IMR-90 (cell line): ENCODE measurements at regions not wholly inside any gene's neighbourhood (a gene's known extent, or its start where the extent isn't known, plus 50 kb on each side); places are given as distances from the start of the nearest gene placed in this dataset.

Experiments
- ATAC-seq: fragments of 200-7000 bp; cut with Tn5 transposase; 2 replicates; pipeline ENCODE4 v1.9.1; 2020; ENCODE audit warnings: low read depth, mild to moderate bottlenecking, moderate library complexity
- BruUV-seq: library from RNA; stranded (reverse); fragments of 400-500 nt; replicated peaks from 2 replicates; lab custom pipeline; 2021; lab: Mats Ljungman, UMichigan
- CTCF ChIA-PET: fragments of 300-600 bp; formaldehyde crosslinking; extraction: SDS; loops from one replicate; lab custom pipeline; 2021; ENCODE audit warnings: antibody characterized with exemption; lab: Yijun Ruan, JAX
- POLR2A ChIA-PET: fragments of 300-600 bp; sonication (Branson Sonifier 250); formaldehyde crosslinking; loops from one replicate; lab custom pipeline; 2022; ENCODE audit warnings: antibody characterized with exemption; ENCODE audit not compliant: unreplicated experiment; lab: Charles Lee
- DNase-seq: peaks from one replicate; pipeline ENCODE4 v3.0.0; 2013
- H2AFZ ChIP-seq: replicated peaks from 2 replicates; pipeline ENCODE3; 2013; ENCODE audit warnings: low read length, mild to moderate bottlenecking; ENCODE audit not compliant: poor library complexity
- H2AK5ac ChIP-seq: 2 replicates; pipeline ENCODE4 v1.6.1; 2013; ENCODE audit warnings: low read depth, low read length, inconsistent platforms
- H2AK9ac ChIP-seq: replicated peaks from 2 replicates; pipeline ENCODE3; 2013; ENCODE audit warnings: mild to moderate bottlenecking, low read depth, low read length, moderate library complexity; ENCODE audit not compliant: poor library complexity
- H2BK120ac ChIP-seq: 2 replicates; pipeline ENCODE4 v1.6.1; 2013; ENCODE audit warnings: low read depth, low read length, inconsistent platforms
- H2BK15ac ChIP-seq: 3 replicates; pipeline ENCODE4 v1.6.1; 2013; ENCODE audit warnings: low read depth, low read length, inconsistent platforms
- H2BK20ac ChIP-seq: 2 replicates; pipeline ENCODE4 v1.6.1; 2013; ENCODE audit warnings: low read depth, mild to moderate bottlenecking, inconsistent platforms, low read length, moderate library complexity
- H2BK5ac ChIP-seq: 2 replicates; pipeline ENCODE4 v1.6.1; 2013; ENCODE audit warnings: mild to moderate bottlenecking, low read depth, low read length, inconsistent platforms; ENCODE audit not compliant: poor library complexity, severe bottlenecking
- H3K14ac ChIP-seq: replicated peaks from 2 replicates; pipeline ENCODE4 v1.6.1; 2013; ENCODE audit warnings: low read depth, low read length, inconsistent platforms
- H3K18ac ChIP-seq: 2 replicates; pipeline ENCODE4 v1.6.1; 2013; ENCODE audit warnings: low read depth, low read length, control low read depth
- H3K23ac ChIP-seq: 2 replicates; pipeline ENCODE4 v1.6.1; 2013; ENCODE audit warnings: low read depth, low read length, inconsistent platforms
- H3K27ac ChIP-seq: 2 replicates; pipeline ENCODE4 v1.5.1; 2013; ENCODE audit warnings: mild to moderate bottlenecking, control low read depth, low read length; ENCODE audit not compliant: insufficient read depth
- H3K27me3 ChIP-seq: 2 replicates; pipeline ENCODE4 v1.6.1; 2013; ENCODE audit warnings: low read length; ENCODE audit not compliant: control insufficient read depth, insufficient read depth
- H3K36me3 ChIP-seq: 2 replicates; pipeline ENCODE4 v1.6.1; 2013; ENCODE audit warnings: low read length, mixed read lengths; ENCODE audit not compliant: control insufficient read depth, insufficient read depth
- H3K4ac ChIP-seq: 2 replicates; pipeline ENCODE4 v1.6.1; 2013; ENCODE audit warnings: low read depth, low read length, inconsistent platforms
- H3K4me1 ChIP-seq: 2 replicates; pipeline ENCODE4 v1.6.1; 2013; ENCODE audit warnings: low read length, mixed read lengths; ENCODE audit not compliant: control insufficient read depth, insufficient read depth
- H3K4me2 ChIP-seq: 2 replicates; pipeline ENCODE4 v1.6.1; 2013; ENCODE audit warnings: low read depth, mild to moderate bottlenecking, control low read depth, low read length, moderate library complexity
- H3K4me3 ChIP-seq: 2 replicates; pipeline ENCODE4 v1.5.1; 2013; ENCODE audit warnings: low read depth, mild to moderate bottlenecking, control low read depth, low read length, moderate library complexity; ENCODE audit not compliant: insufficient read depth
- H3K56ac ChIP-seq: 2 replicates; pipeline ENCODE4 v1.6.1; 2013; ENCODE audit warnings: low read length, inconsistent platforms; ENCODE audit not compliant: insufficient read depth; ENCODE audit errors: extremely low read depth
- H3K79me1 ChIP-seq, 2 experiments: 2 replicates each; pipeline ENCODE4 v1.6.1; 2013; ENCODE audit warnings: low read length in 2 of 2, inconsistent platforms in 1 of 2, low read depth in 1 of 2
- H3K9ac ChIP-seq: 2 replicates; pipeline ENCODE4 v1.6.1; 2013; ENCODE audit warnings: low read depth, low read length, control low read depth
- H3K9me1 ChIP-seq: 2 replicates; pipeline ENCODE4 v1.6.1; 2013; ENCODE audit warnings: low read length, inconsistent platforms; ENCODE audit not compliant: insufficient read depth
- H3K9me3 ChIP-seq: 2 replicates; pipeline ENCODE4 v1.6.1; 2013; ENCODE audit warnings: low read length; ENCODE audit not compliant: control insufficient read depth, insufficient read depth
- H4K20me1 ChIP-seq: 2 replicates; pipeline ENCODE4 v1.6.1; 2013; ENCODE audit warnings: low read length, inconsistent platforms; ENCODE audit not compliant: insufficient read depth
- H4K5ac ChIP-seq: 2 replicates; pipeline ENCODE4 v1.6.1; 2013; ENCODE audit warnings: mild to moderate bottlenecking, low read depth, low read length, control low read depth
- H4K8ac ChIP-seq, 2 experiments: 2 replicates each; pipeline ENCODE4 v1.6.1; 2013; ENCODE audit warnings: low read depth in 2 of 2, low read length in 2 of 2, control low read depth in 1 of 2, inconsistent platforms in 1 of 2
- H4K91ac ChIP-seq: 2 replicates; pipeline ENCODE4 v1.6.1; 2013; ENCODE audit warnings: low read depth, low read length, inconsistent platforms; ENCODE audit not compliant: insufficient read depth
- BHLHE40 ChIP-seq: fragments of 150-350 bp; IDR thresholded peaks from 2 replicates; pipeline ENCODE4 v1.6.1; 2016; ENCODE audit warnings: mild to moderate bottlenecking, low read depth, low read length
- CEBPB ChIP-seq: IDR thresholded peaks from 2 replicates; pipeline ENCODE4 v1.6.1; 2012; ENCODE audit warnings: low read depth, low read length, improper control_type of control experiment
- CTCF ChIP-seq: conservative IDR thresholded peaks from 2 replicates; pipeline ENCODE4 v1.5.1; 2012; ENCODE audit warnings: mild to moderate bottlenecking, low read depth, low read length, improper control_type of control experiment
- FOS ChIP-seq: fragments of 150-350 bp; IDR thresholded peaks from 2 replicates; pipeline ENCODE4 v1.6.1; 2016; ENCODE audit warnings: low read depth, low read length
- MAFK ChIP-seq: IDR thresholded peaks from 2 replicates; pipeline ENCODE4 v1.6.1; 2012; ENCODE audit warnings: low read depth, low read length, improper control_type of control experiment
- MAZ ChIP-seq: IDR thresholded peaks from 2 replicates; pipeline ENCODE4 v1.6.1; 2012; ENCODE audit warnings: low read depth, mild to moderate bottlenecking, low read length, improper control_type of control experiment, moderate library complexity, borderline replicate concordance
- MXI1 ChIP-seq: IDR thresholded peaks from 2 replicates; pipeline ENCODE4 v1.6.1; 2012; ENCODE audit warnings: low read depth, mild to moderate bottlenecking, low read length, moderate library complexity, borderline replicate concordance
- NFE2L2 ChIP-seq: fragments of 150-350 bp; IDR thresholded peaks from 2 replicates; pipeline ENCODE4 v1.6.1; 2016; ENCODE audit warnings: low read depth, mild to moderate bottlenecking, low read length
- POLR2A ChIP-seq: IDR thresholded peaks from 2 replicates; pipeline ENCODE4 v1.6.1; 2012; ENCODE audit warnings: mild to moderate bottlenecking, low read depth, low read length
- RFX5 ChIP-seq: IDR thresholded peaks from 2 replicates; pipeline ENCODE4 v1.8.0; 2012; ENCODE audit warnings: low read depth, mild to moderate bottlenecking, low read length, moderate library complexity
- SMC3 ChIP-seq: fragments of 150-350 bp; IDR thresholded peaks from 2 replicates; pipeline ENCODE4 v1.6.1; 2016; ENCODE audit warnings: low read depth, mild to moderate bottlenecking, antibody characterized with exemption, low read length, moderate library complexity
- USF2 ChIP-seq: fragments of 150-350 bp; IDR thresholded peaks from 2 replicates; pipeline ENCODE4 v1.6.1; 2017; ENCODE audit warnings: mild to moderate bottlenecking, antibody characterized with exemption, low read length, low read depth
- WGBS, 2 experiments: methylation state at CpG; one replicate each; pipeline versions ENCODE4 v1.1.5 to v1.1.7; 2013; ENCODE audit warnings: missing lambda C conversion rate in 2 of 2; ENCODE audit not compliant: insufficient read length in 1 of 2; ENCODE audit errors: extremely low coverage in 2 of 2; 5-methylcytosine and 5-hydroxymethylcytosine counted together
- dilution Hi-C: fragments of 300-500 bp; cut with HindIII; formaldehyde crosslinking; loops from one replicate; pipeline ENCODE4 v1.14.3; 2018; ENCODE audit warnings: low sequenced_read_pairs; ENCODE audit not compliant: unreplicated experiment
- in situ Hi-C: fragments of 300-500 bp; cut with MboI; formaldehyde crosslinking; loops from 3 replicates; pipeline ENCODE4 v1.14.3; 2019; ENCODE audit warnings: low sequenced_read_pairs, inconsistent platforms, mixed read lengths
- intact Hi-C: fragments of 100-400 bp; cut with micrococcal nuclease; formaldehyde crosslinking; loops from 2 replicates; pipeline ENCODE4 v1.10.0; 2022

GRCh38 chr1:30655672-30656071, 67.7 kb downstream of the MATN1 start:
- no peak for DNase-seq
- Histone ChIP-seq H3K23ac (no peak overlapping the region), H2AK5ac (no peak overlapping the region), H2BK5ac (no peak overlapping the region), H4K20me1 (no peaks in the 10 kb centered on the region), H2AK9ac (no peak overlapping the region), H2BK15ac (no peak overlapping the region), H3K18ac (no peak overlapping the region), H3K36me3 (no peaks in the 10 kb centered on the region), H3K4me1 (no peaks in the 10 kb centered on the region), H3K14ac (no peak overlapping the region), H3K9ac (no peak overlapping the region), H3K27me3 (peaks cover 12% of the 10 kb centered on the region), H3K9me3 (no peaks in the 10 kb centered on the region), H4K91ac (no peak overlapping the region), H2AFZ (no peak overlapping the region), H3K56ac (no peak overlapping the region), H2BK20ac (no peak overlapping the region), H4K8ac (no peak overlapping the region), H3K9me1 (no peaks in the 10 kb centered on the region), H3K4me3 (no peak overlapping the region), H3K4me2 (no peak overlapping the region), H3K27ac (no peak overlapping the region), H2BK120ac (no peak overlapping the region), H4K5ac (no peak overlapping the region), H3K79me1 (no peaks in the 10 kb centered on the region), H3K4ac (no peak overlapping the region)
- TF ChIP-seq MAZ, result no peak
- TF ChIP-seq CTCF, result no peak
- no peak for TF ChIP-seq NFE2L2
- TF ChIP-seq POLR2A, result no peak
- no peak for TF ChIP-seq BHLHE40
- TF ChIP-seq RFX5, result no peak
- TF ChIP-seq MXI1, result no peak
- TF ChIP-seq SMC3, result no peak
- no peak for TF ChIP-seq CEBPB
- no peak for TF ChIP-seq MAFK
- TF ChIP-seq USF2, result no peak
- no peak for TF ChIP-seq FOS
- no TSS peak for BruUV-seq
- ChIA-PET POLR2A (no interaction called here), CTCF (no interaction called here)
- dilution Hi-C loops (no loop called here), in situ Hi-C loops (no loop called here), intact Hi-C loops (loop anchor here (5.0 kb wide), 1 partner anchor 1103 kb away; no protein-coding TSS in a partner anchor)
- 75% methylated on average over 1 of the region's 3 CpGs; no CpG with 5 or more reads in 1 of the 2 experiments for WGBS, 2 experiments
- no peak for ATAC-seq
